K562 (cell line): ENCODE measurements at regions not wholly inside any gene's neighbourhood (a gene's known extent, or its start where the extent isn't known, plus 50 kb on each side); places are given as distances from the start of the nearest gene placed in this dataset.

Experiments used
- CBX1 ChIP-seq: sonication (generic); IDR thresholded peaks from 2 replicates; pipeline ENCODE4 v1.6.1; 2016; ENCODE audit warnings: antibody characterized with exemption, low read depth, mild to moderate bottlenecking
- CBX5 ChIP-seq: IDR thresholded peaks from 2 replicates; pipeline ENCODE4 v1.6.1; 2014; ENCODE audit warnings: low read depth, borderline replicate concordance
- CTCF ChIP-seq, 3 experiments: IDR thresholded peaks in 2 of 3; conservative IDR thresholded peaks in 1 of 3; 2 replicates each; pipeline ENCODE4 v1.5.1; 2011 to 2012; ENCODE audit warnings: low read length in 3 of 3, mild to moderate bottlenecking in 3 of 3, control low read depth in 2 of 3, improper control_type of control experiment in 1 of 3, inconsistent platforms in 1 of 3, low read depth in 1 of 3, mixed read lengths in 1 of 3, moderate library complexity in 1 of 3; ENCODE audit not compliant: insufficient read depth in 2 of 3
- ESRRB ChIP-seq: fragments of 250-450 bp; sonication (Bioruptor Pico); IDR thresholded peaks from 2 replicates; pipeline ENCODE4 v1.5.0; 2020; ENCODE audit warnings: mild to moderate bottlenecking, moderate library complexity, borderline replicate concordance
- GABPA ChIP-seq: fragments of 200-800 bp; sonication (Bioruptor generic); conservative IDR thresholded peaks from 2 replicates; pipeline ENCODE4 v1.6.1; 2016; ENCODE audit warnings: low read depth, missing genetic modification characterization, missing compliant biosample characterization
- KLF16 ChIP-seq: IDR thresholded peaks from 2 replicates; pipeline ENCODE4 v1.6.1; 2016; ENCODE audit warnings: antibody characterized with exemption
- NKRF ChIP-seq: fragments of 450-650 bp; IDR thresholded peaks from 2 replicates; pipeline ENCODE4 v1.6.1; 2016; ENCODE audit warnings: borderline replicate concordance
- RAD21 ChIP-seq, 2 experiments: fragments of 250-450 bp in 1 of 2; fragments of 450-650 bp in 1 of 2; sonication (Bioruptor Pico) in 1 of 2; formaldehyde crosslinking in 1 of 2; IDR thresholded peaks in 1 of 2; conservative IDR thresholded peaks in 1 of 2; 2 replicates each; pipeline versions ENCODE4 v1.4.0 to v1.8.0; 2020 to 2022; ENCODE audit warnings: mild to moderate bottlenecking in 2 of 2, moderate library complexity in 1 of 2
- SMAD1 ChIP-seq: fragments of 150-350 bp; IDR thresholded peaks from 2 replicates; pipeline ENCODE4 v1.6.1; 2014; ENCODE audit warnings: low read length, low read depth; ENCODE audit not compliant: partially characterized antibody
- SOX6 ChIP-seq: fragments of 450-650 bp; IDR thresholded peaks from 2 replicates; pipeline ENCODE4 v1.6.1; 2014; ENCODE audit warnings: mild to moderate bottlenecking
- STAT6 ChIP-seq: sonication (generic); formaldehyde crosslinking; IDR thresholded peaks from 2 replicates; pipeline ENCODE4 v1.8.1; 2023; ENCODE audit warnings: mild to moderate bottlenecking, missing genetic modification reagents

GRCh38 chr20:39524371-39524911, 562.3 kb downstream of the DHX35 start:
- no peak for TF ChIP-seq CTCF (IDR thresholded peaks at IDR 0.05 in 2 of 3, conservative IDR thresholded peaks at IDR 0.05 in 1 of 3; ENCODE audit: insufficient read depth in 2 of 3, low read depth in 1 of 3, low read length in 3 of 3)
- TF ChIP-seq STAT6 (CRISPR knock-in tag) = no peak
- no peak for TF ChIP-seq GABPA
- TF ChIP-seq KLF16 = no peak
- no peak for TF ChIP-seq SOX6
- TF ChIP-seq CBX1 = no peak
- TF ChIP-seq NKRF = no peak
- TF ChIP-seq CBX5 = no peak
- no peak for TF ChIP-seq ESRRB
- no peak for TF ChIP-seq SMAD1
- no peak for TF ChIP-seq RAD21 (CRISPR knock-in tag; conservative IDR thresholded peaks at IDR 0.05 in 1 of 2, IDR thresholded peaks at IDR 0.05 in 1 of 2)
